ENCODE measurements at regions not wholly inside any gene's neighbourhood (a gene's known extent, or its start where the extent isn't known, plus 50 kb on each side); places are given as distances from the start of the nearest gene placed in this dataset.

- no peak for TF ChIP-seq POLR2AphosphoS5 (IDR thresholded peaks at IDR 0.05)
- no peak for TF ChIP-seq CTCF (IDR thresholded peaks at IDR 0.05)
Observed at GRCh38 chr1:168370586-168370985, 89.9 kb downstream of the TBX19 start.
